KMS-11 (cell line): ENCODE measurements at regions not wholly inside any gene's neighbourhood (a gene's known extent, or its start where the extent isn't known, plus 50 kb on each side); places are given as distances from the start of the nearest gene placed in this dataset.
"Not testable (repeated sequence)": the region's sequence is repeated elsewhere in the genome, so short reads cannot be mapped to it uniquely, and the experiment has no call there.

Source experiments
- H2AFZ ChIP-seq: fragments of 200-600 bp; sonication (generic); 2 replicates; pipeline ENCODE4 v1.6.1; 2016; ENCODE audit warnings: antibody characterized with exemption, mixed run types, low read depth
- H3K27ac ChIP-seq: fragments of 200-600 bp; sonication (generic); 2 replicates; pipeline ENCODE4 v1.6.1; 2016; ENCODE audit warnings: mild to moderate bottlenecking, mixed run types
- H3K27me3 ChIP-seq: fragments of 200-600 bp; sonication (generic); 2 replicates; pipeline ENCODE4 v1.6.1; 2017; ENCODE audit warnings: mild to moderate bottlenecking, low read depth, mixed run types, moderate library complexity; ENCODE audit not compliant: insufficient read depth
- H3K36me3 ChIP-seq: fragments of 200-600 bp; sonication (generic); 2 replicates; pipeline ENCODE4 v1.6.1; 2017; ENCODE audit warnings: mild to moderate bottlenecking, mixed run types; ENCODE audit not compliant: insufficient read depth
- H3K4me1 ChIP-seq: fragments of 200-600 bp; sonication (generic); 2 replicates; pipeline ENCODE4 v1.6.1; 2016; ENCODE audit warnings: mild to moderate bottlenecking, low read depth, mixed run types; ENCODE audit not compliant: poor library complexity, severe bottlenecking
- H3K4me2 ChIP-seq: fragments of 200-600 bp; sonication (generic); 2 replicates; pipeline ENCODE4 v1.7.0; 2016; ENCODE audit warnings: mild to moderate bottlenecking, mixed run types
- H3K4me3 ChIP-seq: fragments of 200-600 bp; sonication (generic); IDR thresholded peaks from 2 replicates; pipeline ENCODE4 v1.6.1; 2017; ENCODE audit warnings: low read depth, low read length, mixed read lengths; ENCODE audit not compliant: insufficient read depth
- H3K79me2 ChIP-seq: fragments of 200-600 bp; sonication (generic); 2 replicates; pipeline ENCODE4 v1.6.1; 2016; ENCODE audit warnings: low read depth, mixed run types; ENCODE audit not compliant: insufficient read depth
- H3K9ac ChIP-seq: fragments of 200-600 bp; sonication (generic); 2 replicates; pipeline ENCODE4 v1.6.1; 2016; ENCODE audit warnings: mild to moderate bottlenecking, mixed run types
- H4K20me1 ChIP-seq: fragments of 200-600 bp; sonication (generic); 2 replicates; pipeline ENCODE4 v1.6.1; 2016; ENCODE audit warnings: mild to moderate bottlenecking, mixed run types; ENCODE audit not compliant: insufficient read depth
- CTCF ChIP-seq: fragments of 200-600 bp; sonication (generic); conservative IDR thresholded peaks from 2 replicates; pipeline ENCODE4 v1.6.1; 2017; ENCODE audit warnings: low read depth, mild to moderate bottlenecking, antibody characterized with exemption, low read length, moderate library complexity, mixed read lengths

GRCh38 chr11:34806875-34807274 lies 109.3 kb downstream of the APIP start:
- Histone ChIP-seq H4K20me1 (no peaks in the 10 kb centered on the region), H3K4me2 (no peak overlapping the region), H3K4me1 (no peaks in the 10 kb centered on the region), H2AFZ (no peak overlapping the region), H3K27me3 (no peaks in the 10 kb centered on the region), H3K27ac (no peak overlapping the region), H3K36me3 (no peaks in the 10 kb centered on the region), H3K4me3 (no peak overlapping the region), H3K79me2 (no peaks in the 10 kb centered on the region), H3K9ac (no peak overlapping the region)
- no peak for TF ChIP-seq CTCF

GRCh38 chr11:34805937-34806336 lies 110.2 kb downstream of the APIP start:
- no peaks in the 10 kb centered on the region for H3K4me1 ChIP-seq
- no peak overlapping the region for H3K4me2 ChIP-seq
- no peaks in the 10 kb centered on the region for H4K20me1 ChIP-seq
- no peak overlapping the region for H2AFZ ChIP-seq
- no peak overlapping the region for H3K4me3 ChIP-seq
- H3K9ac ChIP-seq, result no peak overlapping the region
- H3K36me3 ChIP-seq, result no peaks in the 10 kb centered on the region
- H3K79me2 ChIP-seq, result no peaks in the 10 kb centered on the region
- no peaks in the 10 kb centered on the region for H3K27me3 ChIP-seq
- H3K27ac ChIP-seq, result no peak overlapping the region
- TF ChIP-seq CTCF, result no peak

- Histone ChIP-seq H4K20me1 (no peaks in the 10 kb centered on the region), H3K27ac (no peak overlapping the region), H3K4me3 (no peak overlapping the region), H3K4me2 (no peak overlapping the region), H3K79me2 (no peaks in the 10 kb centered on the region), H3K4me1 (no peaks in the 10 kb centered on the region), H3K36me3 (no peaks in the 10 kb centered on the region), H3K9ac (no peak overlapping the region), H2AFZ (no peak overlapping the region), H3K27me3 (no peaks in the 10 kb centered on the region)
- TF ChIP-seq CTCF, result no peak
These were observed 116.3 kb downstream of the APIP start for GRCh38 chr11:34799848-34800247.

- no peaks in the 10 kb centered on the region for H3K79me2 ChIP-seq
- no peaks in the 10 kb centered on the region for H3K36me3 ChIP-seq
- no peaks in the 10 kb centered on the region for H4K20me1 ChIP-seq
- no peak overlapping the region for H3K27ac ChIP-seq
- no peak overlapping the region for H3K4me2 ChIP-seq
- no peak overlapping the region for H2AFZ ChIP-seq
- H3K27me3 ChIP-seq, result no peaks in the 10 kb centered on the region
- H3K9ac ChIP-seq, result no peak overlapping the region
- H3K4me1 ChIP-seq, result no peaks in the 10 kb centered on the region
- no peak for TF ChIP-seq CTCF
- no peak overlapping the region for H3K4me3 ChIP-seq
These were observed 117.2 kb downstream of the APIP start for GRCh38 chr11:34798985-34799384.

- not testable (repeated sequence) for H3K79me2 ChIP-seq, H3K27me3 ChIP-seq, H3K9ac ChIP-seq, H3K4me2 ChIP-seq, H4K20me1 ChIP-seq, H3K4me3 ChIP-seq, H2AFZ ChIP-seq, H3K36me3 ChIP-seq, H3K27ac ChIP-seq, H3K4me1 ChIP-seq
These were observed 118.7 kb downstream of the APIP start for GRCh38 chr11:34797497-34797896.
